ENCODE measurements at regions not wholly inside any gene's neighbourhood (a gene's known extent, or its start where the extent isn't known, plus 50 kb on each side); places are given as distances from the start of the nearest gene placed in this dataset.

- no peak for DNase-seq (ENCODE audit: low spot score)
These were observed 63.7 kb upstream of the AJAP1 start for GRCh38 chr1:4590756-4591155.

DNA sequence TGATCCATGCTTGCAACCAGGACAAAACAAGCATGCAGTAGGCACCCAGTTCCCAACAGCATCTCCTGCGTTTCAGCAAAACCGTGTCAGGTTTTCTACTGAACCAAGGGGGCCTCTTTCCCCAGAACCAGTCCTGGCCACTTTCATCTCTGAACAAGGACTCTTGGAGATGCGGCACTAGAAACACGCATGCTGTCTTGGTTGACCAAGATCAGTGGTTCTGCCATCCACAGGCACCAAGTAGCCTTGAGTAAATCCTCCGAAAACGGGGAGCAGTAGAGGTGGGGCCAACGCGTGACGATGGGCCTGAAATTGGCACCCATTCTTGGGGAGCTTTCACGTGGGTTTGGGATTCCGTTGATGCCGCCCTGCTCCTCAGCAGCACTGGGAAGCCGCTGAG is 62.5 kb upstream of the AJAP1 start:
- DNase-seq (ENCODE audit: low spot score), result no peak

GRCh38 chr1:4593106-4593505 is 61.3 kb upstream of the AJAP1 start:
- no peak for DNase-seq (ENCODE audit: low spot score)

GRCh38 chr1:4594286-4594991 is 60.0 kb upstream of the AJAP1 start:
- no peak for DNase-seq (ENCODE audit: low spot score)

DNA sequence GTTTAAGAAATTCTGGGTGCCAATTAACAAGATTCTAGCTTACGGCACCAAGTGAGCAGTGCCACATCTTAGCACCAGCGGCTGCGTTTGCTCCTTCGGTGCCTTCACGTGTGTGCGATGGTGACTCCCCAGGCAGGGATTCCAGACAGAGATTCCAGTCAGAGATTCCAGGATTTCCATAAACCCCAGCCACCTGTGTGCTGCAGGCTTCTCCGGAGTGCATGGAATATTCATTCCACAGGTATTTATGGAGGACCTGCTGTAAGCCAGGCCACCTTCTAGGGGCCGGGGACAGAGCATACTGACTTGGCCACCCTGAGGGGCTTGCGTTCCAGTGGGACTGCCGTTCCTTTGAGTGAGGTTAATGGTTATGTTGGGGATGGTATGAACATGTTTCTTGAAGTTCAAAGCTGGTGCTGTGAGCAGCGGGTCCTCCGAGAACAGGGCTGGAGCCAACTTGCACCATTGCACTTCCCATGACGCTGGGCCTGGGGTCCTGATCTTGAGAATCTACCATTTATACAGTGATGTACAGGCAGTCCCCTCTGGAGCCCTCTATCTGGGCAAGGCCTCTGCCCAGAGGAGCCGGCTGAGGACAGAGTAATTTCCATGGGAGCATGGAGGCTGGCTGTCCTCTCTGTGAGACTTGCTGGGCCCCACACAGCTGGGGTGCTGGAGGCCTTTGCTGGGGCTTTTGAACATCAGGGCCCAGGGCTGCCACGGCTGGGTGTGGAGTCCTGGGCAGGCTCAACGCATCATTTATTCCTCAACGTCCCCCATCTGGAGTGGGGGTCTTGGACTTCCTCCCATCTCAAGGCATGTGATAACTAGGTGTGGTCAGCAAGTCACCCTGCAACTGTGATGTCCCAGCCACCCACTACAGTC is 58.8 kb upstream of the AJAP1 start:
- DNase-seq (ENCODE audit: low spot score), result no peak

GRCh38 chr1:4596486-4596885 is 57.9 kb upstream of the AJAP1 start:
- no peak for DNase-seq (ENCODE audit: low spot score)

GRCh38 chr1:4597020-4597419 is 57.4 kb upstream of the AJAP1 start:
- no peak for DNase-seq (ENCODE audit: low spot score)

GRCh38 chr1:4598561-4598960 is 55.8 kb upstream of the AJAP1 start:
- no peak for DNase-seq (ENCODE audit: low spot score)

- DNase-seq (ENCODE audit: low spot score), result no peak
These were observed 54.9 kb upstream of the AJAP1 start for GRCh38 chr1:4599521-4599920.

DNA sequence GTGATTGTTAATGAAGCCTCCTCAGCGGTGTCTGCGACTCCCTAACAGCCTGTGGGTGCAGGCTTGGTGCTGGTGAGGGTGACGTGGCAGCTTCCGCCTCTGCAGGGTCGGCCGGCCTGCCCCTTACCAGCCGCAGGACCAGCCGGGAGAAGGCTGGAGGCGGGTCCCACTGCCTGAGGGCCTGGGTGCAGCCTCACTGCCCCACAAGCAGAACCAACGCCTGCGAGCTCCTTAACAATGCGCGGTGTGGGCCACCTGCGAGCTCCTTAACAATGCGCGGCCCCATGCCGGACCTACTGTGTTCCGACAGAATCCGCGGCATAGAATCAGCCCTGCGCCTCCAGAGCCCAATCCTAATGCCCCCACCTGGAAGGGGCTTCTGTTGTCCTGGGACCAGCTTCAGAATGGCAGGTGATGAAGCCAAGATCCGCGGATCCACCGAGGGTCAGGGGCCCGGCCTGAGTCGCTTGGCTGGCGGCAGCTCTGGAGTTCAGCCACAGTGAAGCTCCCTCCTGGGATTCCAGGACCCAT is 54.4 kb upstream of the AJAP1 start:
- DNase-seq (ENCODE audit: low spot score), result no peak

- no peak for DNase-seq (ENCODE audit: low spot score)
These were observed 53.6 kb upstream of the AJAP1 start for GRCh38 chr1:4600615-4601460.

- no peak for DNase-seq (ENCODE audit: low spot score)
These were observed 52.5 kb upstream of the AJAP1 start for GRCh38 chr1:4601941-4602340.

- DNase-seq (ENCODE audit: low spot score), result no peak
These were observed 51.7 kb upstream of the AJAP1 start for GRCh38 chr1:4602462-4603294.

GRCh38 chr1:4603295-4604110 is 50.9 kb upstream of the AJAP1 start:
- no peak for DNase-seq (ENCODE audit: low spot score)

All from HuH-7 (cell line).